MG63 (cell line): ENCODE measurements at regions not wholly inside any gene's neighbourhood (a gene's known extent, or its start where the extent isn't known, plus 50 kb on each side); places are given as distances from the start of the nearest gene placed in this dataset.

Source experiments
- DNase-seq: peaks from one replicate; pipeline ENCODE4 v3.0.0-alpha.2; 2020
- H3K27me3 ChIP-seq: fragments of 250-450 bp; sonication (Bioruptor Pico); 2 replicates; pipeline ENCODE4 v1.5.1; 2020; ENCODE audit warnings: mild to moderate bottlenecking, moderate library complexity
- H3K36me3 ChIP-seq: fragments of 250-450 bp; sonication (Bioruptor Pico); 2 replicates; pipeline ENCODE4 v1.5.1; 2020; ENCODE audit warnings: mild to moderate bottlenecking, moderate library complexity
- H3K4me3 ChIP-seq: fragments of 250-450 bp; sonication (Bioruptor Pico); 2 replicates; pipeline ENCODE4 v1.5.1; 2020; ENCODE audit warnings: mild to moderate bottlenecking, moderate library complexity
- H3K9me3 ChIP-seq: fragments of 250-450 bp; sonication (Bioruptor Pico); 2 replicates; pipeline ENCODE4 v1.5.1; 2020; ENCODE audit warnings: mild to moderate bottlenecking, moderate library complexity

GRCh38 chr15:93200837-93201226 lies 111.8 kb upstream of the RGMA start:
- no peak for DNase-seq

GRCh38 chr15:93200081-93200836 lies 111.2 kb upstream of the RGMA start:
- H3K9me3 ChIP-seq = peaks cover 3% of the 10 kb centered on the region; the same call in 1 of the 2 replicates
- no peak overlapping the region for H3K4me3 ChIP-seq
- no peak for DNase-seq
- no peaks in the 10 kb centered on the region; the same call in 1 of the 2 replicates for H3K27me3 ChIP-seq
- no peaks in the 10 kb centered on the region for H3K36me3 ChIP-seq

More at GRCh38 chr15:93200837-93201226, 111.8 kb upstream of the RGMA start:
- H3K36me3 ChIP-seq = no peaks in the 10 kb centered on the region
- no peaks in the 10 kb centered on the region; the same call in 1 of the 2 replicates for H3K27me3 ChIP-seq
- H3K9me3 ChIP-seq = peaks cover 3% of the 10 kb centered on the region; the same call in 1 of the 2 replicates
- no peak overlapping the region for H3K4me3 ChIP-seq

- Histone ChIP-seq H3K36me3 (no peaks in the 10 kb centered on the region), H3K4me3 (no peak overlapping the region), H3K9me3 (peaks cover 3% of the 10 kb centered on the region; the same call in 1 of the 2 replicates), H3K27me3 (peaks cover 4% of the 10 kb centered on the region)
- DNase-seq = no peak
Observed at GRCh38 chr15:93196135-93196670, 107.2 kb upstream of the RGMA start.

GRCh38 chr15:93195109-93195508 lies 106.1 kb upstream of the RGMA start:
- peaks cover 4% of the 10 kb centered on the region for H3K27me3 ChIP-seq
- H3K9me3 ChIP-seq = peaks cover 3% of the 10 kb centered on the region; the same call in 1 of the 2 replicates
- no peaks in the 10 kb centered on the region for H3K36me3 ChIP-seq
- no peak for DNase-seq
- H3K4me3 ChIP-seq = no peak overlapping the region

GRCh38 chr15:93190238-93190637 lies 101.2 kb upstream of the RGMA start:
- H3K27me3 ChIP-seq = peaks cover 9% of the 10 kb centered on the region
- no peak for DNase-seq
- no peaks in the 10 kb centered on the region for H3K36me3 ChIP-seq
- H3K4me3 ChIP-seq = no peak overlapping the region
- H3K9me3 ChIP-seq = no peaks in the 10 kb centered on the region

GRCh38 chr15:93189561-93189960 lies 100.5 kb upstream of the RGMA start:
- no peaks in the 10 kb centered on the region for H3K9me3 ChIP-seq
- no peaks in the 10 kb centered on the region for H3K36me3 ChIP-seq
- no peak for DNase-seq
- H3K4me3 ChIP-seq = no peak overlapping the region
- H3K27me3 ChIP-seq = peaks cover 9% of the 10 kb centered on the region

GRCh38 chr15:93188236-93188635 lies 99.2 kb upstream of the RGMA start:
- Histone ChIP-seq H3K4me3 (no peak overlapping the region), H3K27me3 (peaks cover 8% of the 10 kb centered on the region), H3K36me3 (no peaks in the 10 kb centered on the region), H3K9me3 (no peaks in the 10 kb centered on the region)
- no peak for DNase-seq

- H3K4me3 ChIP-seq = no peak overlapping the region
- DNase-seq = no peak
- no peaks in the 10 kb centered on the region for H3K36me3 ChIP-seq
- H3K27me3 ChIP-seq = peaks cover 5% of the 10 kb centered on the region; the same call in 1 of the 2 replicates
- no peaks in the 10 kb centered on the region for H3K9me3 ChIP-seq
Observed at GRCh38 chr15:93185796-93186195, 96.8 kb upstream of the RGMA start.

GRCh38 chr15:93182703-93183205 lies 93.7 kb upstream of the RGMA start:
- H3K27me3 ChIP-seq = no peaks in the 10 kb centered on the region
- no peaks in the 10 kb centered on the region for H3K36me3 ChIP-seq
- DNase-seq = no peak
- no peak overlapping the region for H3K4me3 ChIP-seq
- H3K9me3 ChIP-seq = no peaks in the 10 kb centered on the region

- H3K36me3 ChIP-seq = no peaks in the 10 kb centered on the region
- no peaks in the 10 kb centered on the region for H3K9me3 ChIP-seq
- H3K4me3 ChIP-seq = no peak overlapping the region
- no peak for DNase-seq
- H3K27me3 ChIP-seq = no peaks in the 10 kb centered on the region
Observed at GRCh38 chr15:93180656-93181055, 91.6 kb upstream of the RGMA start.

GRCh38 chr15:93180128-93180527 lies 91.1 kb upstream of the RGMA start:
- DNase-seq = no peak
- H3K27me3 ChIP-seq = no peaks in the 10 kb centered on the region
- H3K36me3 ChIP-seq = no peaks in the 10 kb centered on the region
- no peak overlapping the region for H3K4me3 ChIP-seq
- H3K9me3 ChIP-seq = no peaks in the 10 kb centered on the region

GRCh38 chr15:93179700-93180102 lies 90.7 kb upstream of the RGMA start:
- Histone ChIP-seq H3K9me3 (no peaks in the 10 kb centered on the region), H3K27me3 (no peaks in the 10 kb centered on the region), H3K4me3 (no peak overlapping the region), H3K36me3 (no peaks in the 10 kb centered on the region)
- DNase-seq = no peak

GRCh38 chr15:93179072-93179471 lies 90.1 kb upstream of the RGMA start:
- Histone ChIP-seq H3K36me3 (no peaks in the 10 kb centered on the region), H3K4me3 (no peak overlapping the region), H3K9me3 (no peaks in the 10 kb centered on the region), H3K27me3 (no peaks in the 10 kb centered on the region)
- no peak for DNase-seq

GRCh38 chr15:93178371-93178770 lies 89.4 kb upstream of the RGMA start:
- Histone ChIP-seq H3K36me3 (no peaks in the 10 kb centered on the region), H3K4me3 (no peak overlapping the region), H3K9me3 (0 out of 2 replicates have a peak, but pooled peaks cover 2% of the 10 kb centered on the region), H3K27me3 (no peaks in the 10 kb centered on the region)
- no peak for DNase-seq

- H3K4me3 ChIP-seq = no peak overlapping the region
- no peaks in the 10 kb centered on the region for H3K27me3 ChIP-seq
- no peak for DNase-seq
- no peaks in the 10 kb centered on the region for H3K36me3 ChIP-seq
- H3K9me3 ChIP-seq = peaks cover 8% of the 10 kb centered on the region
Observed at GRCh38 chr15:93176065-93176464, 87.1 kb upstream of the RGMA start.

- Histone ChIP-seq H3K9me3 (peaks cover 8% of the 10 kb centered on the region), H3K4me3 (no peak overlapping the region)
- no peak for DNase-seq
Observed at GRCh38 chr15:93174836-93175235, 85.8 kb upstream of the RGMA start.

GRCh38 chr15:93173369-93173768 lies 84.4 kb upstream of the RGMA start:
- peak; percentile 78 for DNase-seq
- H3K36me3 ChIP-seq = no peaks in the 10 kb centered on the region
- no peak overlapping the region for H3K4me3 ChIP-seq
- H3K9me3 ChIP-seq = peaks cover 8% of the 10 kb centered on the region
- no peaks in the 10 kb centered on the region for H3K27me3 ChIP-seq

More at GRCh38 chr15:93174836-93175235, 85.8 kb upstream of the RGMA start:
- H3K36me3 ChIP-seq = no peaks in the 10 kb centered on the region
- no peaks in the 10 kb centered on the region for H3K27me3 ChIP-seq

- no peak for DNase-seq
- H3K27me3 ChIP-seq = no peaks in the 10 kb centered on the region
- peaks cover 10% of the 10 kb centered on the region for H3K9me3 ChIP-seq
- H3K4me3 ChIP-seq = no peak overlapping the region
- H3K36me3 ChIP-seq = no peaks in the 10 kb centered on the region
Observed at GRCh38 chr15:93171476-93171875, 82.5 kb upstream of the RGMA start.
